GM06990 (cell line): ENCODE measurements at regions not wholly inside any gene's neighbourhood (a gene's known extent, or its start where the extent isn't known, plus 50 kb on each side); places are given as distances from the start of the nearest gene placed in this dataset.

ENCODE experiments used
- DNase-seq: peaks from one replicate; pipeline ENCODE4 v3.0.0-alpha.2; 2011; ENCODE audit not compliant: insufficient read length; ENCODE audit errors: extremely low read depth
- H3K27me3 ChIP-seq: replicated peaks from 2 replicates; pipeline ENCODE4 v1.6.0; 2011; ENCODE audit warnings: low read length; ENCODE audit not compliant: control insufficient read depth, insufficient read depth
- H3K36me3 ChIP-seq: 2 replicates; pipeline ENCODE4 v1.5.1; 2011; ENCODE audit warnings: low read length; ENCODE audit not compliant: control insufficient read depth, insufficient read depth
- H3K4me3 ChIP-seq: replicated peaks from 2 replicates; pipeline ENCODE4 v1.5.1; 2011; ENCODE audit warnings: low read depth, mild to moderate bottlenecking, control low read depth, low read length
- TF ChIP-seq, protein P1 (sequence below): IDR thresholded peaks from 2 replicates; pipeline ENCODE4 v1.5.1; 2011; ENCODE audit warnings: low read length, control low read depth, mild to moderate bottlenecking, inconsistent platforms; ENCODE audit not compliant: insufficient read depth, poor library complexity, severe bottlenecking

- Histone ChIP-seq H3K36me3 (no peaks in the 10 kb centered on the region), H3K4me3 (no peak overlapping the region), H3K27me3 (no peaks in the 10 kb centered on the region)
- TF ChIP-seq, protein P1, sequence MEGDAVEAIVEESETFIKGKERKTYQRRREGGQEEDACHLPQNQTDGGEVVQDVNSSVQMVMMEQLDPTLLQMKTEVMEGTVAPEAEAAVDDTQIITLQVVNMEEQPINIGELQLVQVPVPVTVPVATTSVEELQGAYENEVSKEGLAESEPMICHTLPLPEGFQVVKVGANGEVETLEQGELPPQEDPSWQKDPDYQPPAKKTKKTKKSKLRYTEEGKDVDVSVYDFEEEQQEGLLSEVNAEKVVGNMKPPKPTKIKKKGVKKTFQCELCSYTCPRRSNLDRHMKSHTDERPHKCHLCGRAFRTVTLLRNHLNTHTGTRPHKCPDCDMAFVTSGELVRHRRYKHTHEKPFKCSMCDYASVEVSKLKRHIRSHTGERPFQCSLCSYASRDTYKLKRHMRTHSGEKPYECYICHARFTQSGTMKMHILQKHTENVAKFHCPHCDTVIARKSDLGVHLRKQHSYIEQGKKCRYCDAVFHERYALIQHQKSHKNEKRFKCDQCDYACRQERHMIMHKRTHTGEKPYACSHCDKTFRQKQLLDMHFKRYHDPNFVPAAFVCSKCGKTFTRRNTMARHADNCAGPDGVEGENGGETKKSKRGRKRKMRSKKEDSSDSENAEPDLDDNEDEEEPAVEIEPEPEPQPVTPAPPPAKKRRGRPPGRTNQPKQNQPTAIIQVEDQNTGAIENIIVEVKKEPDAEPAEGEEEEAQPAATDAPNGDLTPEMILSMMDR, result no peak
- DNase-seq, result no peak
Observed at GRCh38 chr6:43948527-43949485, 178.4 kb downstream of the MRPL14 start.

- no peaks in the 10 kb centered on the region for H3K27me3 ChIP-seq
- TF ChIP-seq, protein P1, result no peak
- H3K36me3 ChIP-seq, result no peaks in the 10 kb centered on the region
- DNase-seq, result no peak
- H3K4me3 ChIP-seq, result no peak overlapping the region
Observed at GRCh38 chr6:43947860-43948259, 177.8 kb downstream of the VEGFA start.

GRCh38 chr6:43946641-43947363 is 176.8 kb downstream of the VEGFA start:
- TF ChIP-seq, protein P1, result no peak
- Histone ChIP-seq H3K4me3 (no peak overlapping the region), H3K36me3 (no peaks in the 10 kb centered on the region), H3K27me3 (no peaks in the 10 kb centered on the region)
- no peak for DNase-seq

DNA sequence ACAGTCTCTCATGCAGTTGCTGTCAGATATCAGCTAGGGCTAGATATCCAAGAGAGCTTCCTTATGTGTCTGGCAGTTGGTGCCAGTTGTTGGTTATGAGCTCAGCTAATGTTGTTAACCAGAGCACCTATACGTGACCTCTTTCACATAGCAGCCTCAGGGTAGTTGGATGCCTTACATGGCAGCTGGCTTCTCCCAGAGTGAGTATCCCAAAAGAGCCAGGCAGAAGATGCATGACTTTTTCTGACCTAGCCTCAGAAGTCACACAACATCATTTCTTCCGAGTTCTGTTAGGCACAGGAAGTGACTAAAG is 175.7 kb downstream of the VEGFA start:
- H3K36me3 ChIP-seq, result no peaks in the 10 kb centered on the region
- TF ChIP-seq, protein P1, result no peak
- no peak for DNase-seq
- no peaks in the 10 kb centered on the region for H3K27me3 ChIP-seq
- no peak overlapping the region for H3K4me3 ChIP-seq

GRCh38 chr6:43944908-43945767 is 175.1 kb downstream of the VEGFA start:
- no peak for DNase-seq
- TF ChIP-seq, protein P1, result no peak
- Histone ChIP-seq H3K27me3 (no peaks in the 10 kb centered on the region), H3K4me3 (no peak overlapping the region), H3K36me3 (no peaks in the 10 kb centered on the region)
